Astrocyte (in vitro differentiated cells and primary cell): ENCODE measurements at regions not wholly inside any gene's neighbourhood (a gene's known extent, or its start where the extent isn't known, plus 50 kb on each side); places are given as distances from the start of the nearest gene placed in this dataset.

Source experiments
- DNase-seq: peaks from one replicate; pipeline ENCODE4 v3.0.0-alpha.2; 2010; ENCODE audit warnings: low read depth
- FAIRE-seq: peaks from 2 replicates; lab custom pipeline; 2011; peaks lifted over from hg19 to GRCh38; lab: Jason Lieb, UNC
- H2AFZ ChIP-seq: 2 replicates; pipeline ENCODE4 v1.6.0; 2012; ENCODE audit warnings: low read depth, low read length, inconsistent platforms
- H3K27ac ChIP-seq: 2 replicates; pipeline ENCODE4 v1.5.1; 2011; ENCODE audit warnings: low read depth, low read length, inconsistent platforms
- H3K27me3 ChIP-seq: 2 replicates; pipeline ENCODE4 v1.6.0; 2011; ENCODE audit warnings: low read length, inconsistent platforms; ENCODE audit not compliant: insufficient read depth
- H3K36me3 ChIP-seq: 2 replicates; pipeline ENCODE4 v1.5.1; 2011; ENCODE audit warnings: low read length, inconsistent platforms; ENCODE audit not compliant: insufficient read depth
- H3K4me1 ChIP-seq: 2 replicates; pipeline ENCODE4 v1.5.1; 2011; ENCODE audit warnings: low read length, inconsistent platforms; ENCODE audit not compliant: insufficient read depth
- H3K4me2 ChIP-seq: 2 replicates; pipeline ENCODE4 v1.6.0; 2012; ENCODE audit warnings: low read length, inconsistent platforms
- H3K4me3 ChIP-seq: 2 replicates; pipeline ENCODE4 v1.5.1; 2011; ENCODE audit warnings: low read depth, mild to moderate bottlenecking, low read length, inconsistent platforms; ENCODE audit not compliant: insufficient read depth
- H3K79me2 ChIP-seq: 2 replicates; pipeline ENCODE4 v1.6.0; 2012; ENCODE audit warnings: mild to moderate bottlenecking, low read length, inconsistent platforms; ENCODE audit not compliant: insufficient read depth
- H3K9ac ChIP-seq: 2 replicates; pipeline ENCODE4 v1.6.0; 2012; ENCODE audit warnings: mild to moderate bottlenecking, low read length, inconsistent platforms
- H3K9me3 ChIP-seq: 2 replicates; pipeline ENCODE4 v1.5.1; 2012; ENCODE audit warnings: low read depth, mild to moderate bottlenecking, low read length, inconsistent platforms; ENCODE audit not compliant: insufficient read depth
- H4K20me1 ChIP-seq: 2 replicates; pipeline ENCODE4 v1.6.0; 2012; ENCODE audit warnings: low read length, inconsistent platforms; ENCODE audit not compliant: insufficient read depth
- H3K27ac Mint-ChIP-seq: one replicate; pipeline ENCODE4 v1.8.0; 2021; ENCODE audit warnings: mild to moderate bottlenecking, mixed read lengths; ENCODE audit not compliant: unreplicated experiment
- H3K27me3 Mint-ChIP-seq: one replicate; pipeline ENCODE4 v1.8.0; 2021; ENCODE audit warnings: low read depth, mixed read lengths; ENCODE audit not compliant: unreplicated experiment
- H3K36me3 Mint-ChIP-seq: one replicate; pipeline ENCODE4 v1.8.0; 2021; ENCODE audit warnings: low read depth, mixed read lengths; ENCODE audit not compliant: unreplicated experiment
- H3K4me1 Mint-ChIP-seq: one replicate; pipeline ENCODE4 v1.8.0; 2021; ENCODE audit warnings: low read depth, mixed read lengths; ENCODE audit not compliant: unreplicated experiment
- H3K4me3 Mint-ChIP-seq: one replicate; pipeline ENCODE4 v1.8.0; 2021; ENCODE audit warnings: mild to moderate bottlenecking, moderate library complexity, mixed read lengths; ENCODE audit not compliant: unreplicated experiment
- H3K9me3 Mint-ChIP-seq: one replicate; pipeline ENCODE4 v1.8.0; 2021; ENCODE audit warnings: mild to moderate bottlenecking, mixed read lengths; ENCODE audit not compliant: unreplicated experiment
- CTCF ChIP-seq: IDR thresholded peaks from 2 replicates; pipeline ENCODE4 v1.5.1; 2011; ENCODE audit warnings: low read depth, mild to moderate bottlenecking, inconsistent platforms, low read length, moderate library complexity; ENCODE audit not compliant: insufficient read depth
- EZH2 ChIP-seq: IDR thresholded peaks from 2 replicates; pipeline ENCODE4 v1.6.1; 2012; ENCODE audit warnings: mild to moderate bottlenecking, low read length, inconsistent platforms; ENCODE audit not compliant: insufficient read depth

DNA sequence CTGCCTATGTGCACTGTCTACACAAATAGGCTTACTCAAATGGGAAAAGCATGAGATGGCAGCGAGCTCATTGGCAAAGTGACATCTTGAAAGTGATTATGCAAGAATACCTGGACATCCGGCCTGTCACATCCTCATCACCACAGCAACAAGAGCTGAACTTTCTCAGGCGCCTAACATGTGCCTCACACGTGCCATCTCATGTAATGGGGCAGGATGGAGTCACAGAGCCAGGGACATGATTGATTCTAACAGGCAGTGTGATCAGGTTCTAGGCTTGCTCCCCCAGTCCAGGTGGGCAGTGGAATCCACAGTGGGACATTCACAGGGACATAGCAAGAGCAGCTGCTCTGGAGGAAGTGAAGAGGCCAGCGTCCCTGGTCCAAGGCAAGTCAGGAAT is 192.3 kb upstream of the SSTR4 start:
- H3K79me2 ChIP-seq, result no peaks in the 10 kb centered on the region
- no peak overlapping the region for H3K4me3 Mint-ChIP-seq
- no peaks in the 10 kb centered on the region for H3K27me3 ChIP-seq
- no peak for DNase-seq
- H3K9ac ChIP-seq, result no peak overlapping the region
- no peaks in the 10 kb centered on the region for H3K36me3 ChIP-seq
- no peak overlapping the region for H3K27ac ChIP-seq
- no peak overlapping the region for H3K4me3 ChIP-seq
- no peaks in the 10 kb centered on the region for H3K9me3 ChIP-seq
- no peak for TF ChIP-seq EZH2
- no peaks in the 10 kb centered on the region for H3K9me3 Mint-ChIP-seq
- no peaks in the 10 kb centered on the region for H3K4me1 ChIP-seq
- no peaks in the 10 kb centered on the region for H4K20me1 ChIP-seq
- H3K36me3 Mint-ChIP-seq, result no peaks in the 10 kb centered on the region
- no peak overlapping the region for H2AFZ ChIP-seq
- no peak overlapping the region for H3K4me2 ChIP-seq
- no peaks in the 10 kb centered on the region for H3K4me1 Mint-ChIP-seq
- H3K27ac Mint-ChIP-seq, result no peak overlapping the region
- no peak for FAIRE-seq
- H3K27me3 Mint-ChIP-seq, result peaks cover 31% of the 10 kb centered on the region

GRCh38 chr20:22844959-22845358 is 190.2 kb upstream of the SSTR4 start:
- H3K4me1 ChIP-seq, result no peaks in the 10 kb centered on the region
- FAIRE-seq (no peak), DNase-seq (no peak)
- TF ChIP-seq CTCF (no peak), EZH2 (no peak)
- H3K27me3 ChIP-seq, result no peaks in the 10 kb centered on the region
- no peak overlapping the region for H3K27ac ChIP-seq
- H3K4me3 ChIP-seq, result no peak overlapping the region
- H2AFZ ChIP-seq, result no peak overlapping the region
- Mint-ChIP-seq H3K36me3 (no peaks in the 10 kb centered on the region), H3K4me3 (no peak overlapping the region), H3K9me3 (no peaks in the 10 kb centered on the region), H3K4me1 (no peaks in the 10 kb centered on the region), H3K27ac (no peak overlapping the region), H3K27me3 (peaks cover 31% of the 10 kb centered on the region)
- no peaks in the 10 kb centered on the region for H4K20me1 ChIP-seq
- H3K9ac ChIP-seq, result no peak overlapping the region
- H3K9me3 ChIP-seq, result no peaks in the 10 kb centered on the region
- H3K4me2 ChIP-seq, result no peak overlapping the region
- H3K79me2 ChIP-seq, result no peaks in the 10 kb centered on the region
- no peaks in the 10 kb centered on the region for H3K36me3 ChIP-seq

- no peaks in the 10 kb centered on the region for H3K36me3 Mint-ChIP-seq
- H3K9ac ChIP-seq, result no peak overlapping the region
- H3K36me3 ChIP-seq, result no peaks in the 10 kb centered on the region
- no peak overlapping the region for H3K27ac Mint-ChIP-seq
- H2AFZ ChIP-seq, result no peak overlapping the region
- no peak overlapping the region for H3K4me3 ChIP-seq
- no peaks in the 10 kb centered on the region for H3K27me3 ChIP-seq
- TF ChIP-seq CTCF (no peak), EZH2 (no peak)
- H3K4me1 Mint-ChIP-seq, result no peaks in the 10 kb centered on the region
- no peak overlapping the region for H3K4me3 Mint-ChIP-seq
- H3K4me2 ChIP-seq, result no peak overlapping the region
- DNase-seq, result no peak
- H3K9me3 ChIP-seq, result no peaks in the 10 kb centered on the region
- H4K20me1 ChIP-seq, result no peaks in the 10 kb centered on the region
- H3K9me3 Mint-ChIP-seq, result no peaks in the 10 kb centered on the region
- no peak for FAIRE-seq
- H3K79me2 ChIP-seq, result no peaks in the 10 kb centered on the region
- H3K4me1 ChIP-seq, result no peaks in the 10 kb centered on the region
- H3K27ac ChIP-seq, result no peak overlapping the region
- peaks cover 24% of the 10 kb centered on the region for H3K27me3 Mint-ChIP-seq
These were observed 188.2 kb upstream of the SSTR4 start for GRCh38 chr20:22846863-22847262.
